Stomach (tissue), 8 donors: ENCODE measurements at regions not wholly inside any gene's neighbourhood (a gene's known extent, or its start where the extent isn't known, plus 50 kb on each side); places are given as distances from the start of the nearest gene placed in this dataset.
"Not testable (repeated sequence)": the region's sequence is repeated elsewhere in the genome, so short reads cannot be mapped to it uniquely, and the experiment has no call there.

ENCODE experiments used
- DNase-seq, 2 donors: peaks; one replicate each; pipeline versions ENCODE4 v3.0.0 to v3.0.0-alpha.2; 2013 to 2019
- H3K27ac ChIP-seq, 5 donors: fragments of 200-600 bp in 4 of 5; sonication (generic) in 4 of 5; one replicate each; pipeline ENCODE4 v1.5.1; 2013 to 2019; ENCODE audit warnings: mild to moderate bottlenecking in 1 of 5, moderate library complexity in 1 of 5
- H3K27me3 ChIP-seq, 3 donors: fragments of 200-600 bp; sonication (generic); one replicate each; pipeline ENCODE4 v1.5.1; 2017 to 2019; ENCODE audit warnings: mixed run types in 1 of 3
- H3K36me3 ChIP-seq, 4 donors: fragments of 200-600 bp; sonication (generic); 1 replicate in 3 of 4; 2 replicates in 1 of 4; pipeline ENCODE4 v1.5.1; 2016 to 2019
- H3K4me1 ChIP-seq, 4 donors: fragments of 200-600 bp; sonication (generic); one replicate each; pipeline ENCODE4 v1.5.1; 2016 to 2019
- H3K4me3 ChIP-seq, 4 donors: fragments of 200-600 bp; sonication (generic) in 3 of 4; one replicate each; pipeline ENCODE4 v1.5.1; 2016 to 2019; ENCODE audit warnings: mild to moderate bottlenecking in 1 of 4
- H3K9me3 ChIP-seq, 4 donors: fragments of 200-600 bp; sonication (generic); one replicate each; pipeline ENCODE4 v1.5.1; 2016 to 2019
- EP300 ChIP-seq: sonication (generic); formaldehyde crosslinking; IDR thresholded peaks from one replicate; pipeline ENCODE4 v1.6.1; 2017; ENCODE audit warnings: antibody characterized with exemption
- POLR2A ChIP-seq, 4 donors: fragments of 450-650 bp; IDR thresholded peaks; one replicate each; pipeline ENCODE4 v1.6.1; 2016; ENCODE audit warnings: antibody characterized with exemption in 4 of 4, control low read depth in 2 of 4, mild to moderate bottlenecking in 1 of 4, moderate library complexity in 1 of 4
- POLR2AphosphoS5 ChIP-seq, 3 donors: sonication (generic); formaldehyde crosslinking; IDR thresholded peaks; one replicate each; pipeline ENCODE4 v1.6.1; 2016; ENCODE audit warnings: antibody characterized with exemption in 3 of 3
- WGBS, 5 donors: extraction: QIAGEN DNeasy Blood & Tissue Kit in 3 of 5; methylation state at CpG; one replicate each; pipeline versions ENCODE4 v1.1.5 to v1.1.7; 2013 to 2018; 5-methylcytosine and 5-hydroxymethylcytosine counted together
- intact Hi-C: fragments of 100-400 bp; cut with DNase I; formaldehyde crosslinking; loops from one replicate; pipeline ENCODE4 v1.15.1; 2023; ENCODE audit warnings: low total_unique reads
- TF ChIP-seq, protein P1 (sequence below), 7 experiments: fragments of 450-650 bp in 4 of 7; fragments of 200-600 bp in 3 of 7; sonication (generic) in 3 of 7; IDR thresholded peaks; one replicate each; pipeline ENCODE4 v1.5.1; 2016 to 2019; ENCODE audit warnings: antibody characterized with exemption in 7 of 7, control low read depth in 2 of 7, mild to moderate bottlenecking in 1 of 7
- donor health status: healthy with polysubstance abuse.
- donor health status: Bipolar disorder and iron deficiency.
- donor health status: healthy.

GRCh38 chr13:109272595-109273325 lies 513.6 kb downstream of the IRS2 start:
- intact Hi-C loops, result no loop called here

DNA sequence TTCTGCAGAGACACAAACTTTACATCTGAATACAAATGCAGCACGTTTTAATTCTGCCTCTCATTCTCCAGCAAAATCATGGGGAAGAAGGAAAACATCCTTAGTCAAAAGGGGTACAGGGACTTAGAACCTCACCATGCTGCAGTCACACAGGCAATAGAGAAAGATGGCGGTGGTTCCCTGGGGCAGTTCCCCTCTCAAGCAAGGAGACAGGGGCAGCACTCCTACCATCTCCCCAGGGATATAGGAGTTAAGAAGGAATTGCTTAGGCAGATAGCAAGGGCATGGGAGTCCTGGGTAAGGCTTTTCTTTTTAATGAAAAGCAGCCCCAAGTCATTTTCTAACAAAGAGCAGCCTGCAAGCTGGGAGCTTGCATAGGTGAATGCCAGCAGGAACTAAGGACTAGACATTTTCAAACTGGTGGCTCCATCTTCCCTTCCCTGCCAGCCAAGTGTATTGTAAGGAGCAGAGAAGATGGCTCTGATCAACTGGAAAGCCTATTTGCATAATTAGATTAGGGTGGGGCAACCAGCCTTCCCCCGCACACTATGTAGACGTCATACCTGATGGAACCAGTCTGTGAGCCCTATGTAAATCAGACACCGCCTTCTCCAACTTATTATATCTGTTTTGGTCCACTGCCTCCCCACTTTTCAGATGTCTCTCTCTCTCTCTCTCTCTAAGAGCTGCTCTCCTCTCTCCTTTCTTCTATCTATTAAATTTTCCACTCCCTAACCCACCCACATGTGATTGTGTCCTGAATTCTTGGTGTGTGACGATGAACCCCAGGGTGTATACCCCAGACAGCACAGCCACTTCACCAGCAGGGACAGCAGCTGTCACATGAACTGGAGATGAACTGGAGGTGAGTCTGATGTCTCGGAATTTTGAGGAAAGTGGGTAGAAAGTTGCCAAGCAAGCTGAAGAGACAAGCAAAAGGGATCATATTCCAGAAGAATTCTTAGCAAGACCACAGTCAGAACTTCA lies 514.5 kb downstream of the IRS2 start:
- 83 to 90% (median 87%) methylated on average over 7 of the region's 7 CpGs for WGBS, 5 donors
- no peak for DNase-seq
- Histone ChIP-seq H3K4me3 (no peak overlapping the region), H3K9me3 (no peaks in the 10 kb centered on the region), H3K4me1 (no peaks in the 10 kb centered on the region), H3K36me3 (no peaks in the 10 kb centered on the region), H3K27ac (no peak overlapping the region), H3K27me3 (no peaks in the 10 kb centered on the region)
- intact Hi-C loops, result no loop called here
- TF ChIP-seq EP300, result no peak
- no peak for TF ChIP-seq POLR2AphosphoS5 (IDR thresholded peaks at IDR 0.05)
- TF ChIP-seq POLR2A (IDR thresholded peaks at IDR 0.05), result no peak
- TF ChIP-seq, protein P1, sequence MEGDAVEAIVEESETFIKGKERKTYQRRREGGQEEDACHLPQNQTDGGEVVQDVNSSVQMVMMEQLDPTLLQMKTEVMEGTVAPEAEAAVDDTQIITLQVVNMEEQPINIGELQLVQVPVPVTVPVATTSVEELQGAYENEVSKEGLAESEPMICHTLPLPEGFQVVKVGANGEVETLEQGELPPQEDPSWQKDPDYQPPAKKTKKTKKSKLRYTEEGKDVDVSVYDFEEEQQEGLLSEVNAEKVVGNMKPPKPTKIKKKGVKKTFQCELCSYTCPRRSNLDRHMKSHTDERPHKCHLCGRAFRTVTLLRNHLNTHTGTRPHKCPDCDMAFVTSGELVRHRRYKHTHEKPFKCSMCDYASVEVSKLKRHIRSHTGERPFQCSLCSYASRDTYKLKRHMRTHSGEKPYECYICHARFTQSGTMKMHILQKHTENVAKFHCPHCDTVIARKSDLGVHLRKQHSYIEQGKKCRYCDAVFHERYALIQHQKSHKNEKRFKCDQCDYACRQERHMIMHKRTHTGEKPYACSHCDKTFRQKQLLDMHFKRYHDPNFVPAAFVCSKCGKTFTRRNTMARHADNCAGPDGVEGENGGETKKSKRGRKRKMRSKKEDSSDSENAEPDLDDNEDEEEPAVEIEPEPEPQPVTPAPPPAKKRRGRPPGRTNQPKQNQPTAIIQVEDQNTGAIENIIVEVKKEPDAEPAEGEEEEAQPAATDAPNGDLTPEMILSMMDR (IDR thresholded peaks at IDR 0.05), result no peak

More at GRCh38 chr13:109272595-109273325, 513.6 kb downstream of the IRS2 start:
- H3K4me1 ChIP-seq, result no peaks in the 10 kb centered on the region
- no peaks in the 10 kb centered on the region for H3K36me3 ChIP-seq
- 71 to 88% (median 74%) methylated on average over 5 to 6 of the region's 6 CpGs for WGBS, 5 donors
- no peak for DNase-seq
- no peaks in the 10 kb centered on the region for H3K9me3 ChIP-seq
- H3K27ac ChIP-seq, result no peak overlapping the region
- TF ChIP-seq POLR2A (IDR thresholded peaks at IDR 0.05) (no peak), POLR2AphosphoS5 (IDR thresholded peaks at IDR 0.05) (no peak), EP300 (no peak)
- TF ChIP-seq, protein P1 (IDR thresholded peaks at IDR 0.05), result no peak
- H3K4me3 ChIP-seq, result no peak overlapping the region
- H3K27me3 ChIP-seq, result no peaks in the 10 kb centered on the region

GRCh38 chr13:109271061-109271460 lies 515.3 kb downstream of the IRS2 start:
- no peaks in the 10 kb centered on the region for H3K4me1 ChIP-seq
- 72 to 77% (median 76%) methylated on average over 9 of the region's 9 CpGs for WGBS, 5 donors
- H3K27ac ChIP-seq, result no peak overlapping the region
- no peak overlapping the region for H3K4me3 ChIP-seq
- no peak for DNase-seq
- no peaks in the 10 kb centered on the region for H3K27me3 ChIP-seq
- no peaks in the 10 kb centered on the region for H3K9me3 ChIP-seq
- TF ChIP-seq, protein P1 (IDR thresholded peaks at IDR 0.05), result no peak
- no peak for TF ChIP-seq POLR2AphosphoS5 (IDR thresholded peaks at IDR 0.05)
- no peak for TF ChIP-seq EP300
- no peak for TF ChIP-seq POLR2A (IDR thresholded peaks at IDR 0.05)
- intact Hi-C loops, result no loop called here
- H3K36me3 ChIP-seq, result no peaks in the 10 kb centered on the region

DNA sequence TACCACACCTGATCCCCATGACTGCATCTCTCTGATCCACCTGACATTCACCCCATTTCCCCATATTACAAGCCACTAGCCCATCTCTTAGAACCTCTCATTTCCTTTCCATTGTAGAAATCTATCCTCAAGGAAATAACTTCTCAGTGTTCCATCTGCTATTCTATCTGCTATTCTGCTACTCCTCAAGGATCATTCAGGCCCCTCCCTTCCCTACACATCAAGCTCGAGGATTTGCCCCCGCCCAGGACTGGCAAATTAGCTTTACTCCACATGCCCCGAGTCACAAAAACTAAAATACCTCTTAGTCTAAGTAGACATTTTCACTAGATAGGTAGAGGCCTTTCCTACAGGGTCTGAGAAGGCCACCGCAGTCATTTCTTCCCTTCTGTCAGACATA lies 517.0 kb downstream of the IRS2 start:
- WGBS, 5 donors, result 83 to 91% (median 88%) methylated on average over 3 to 4 of the region's 4 CpGs
- DNase-seq, H3K4me3 ChIP-seq, H3K27me3 ChIP-seq, H3K4me1 ChIP-seq, H3K36me3 ChIP-seq, H3K9me3 ChIP-seq, H3K27ac ChIP-seq, intact Hi-C loops: not testable (repeated sequence)

DNA sequence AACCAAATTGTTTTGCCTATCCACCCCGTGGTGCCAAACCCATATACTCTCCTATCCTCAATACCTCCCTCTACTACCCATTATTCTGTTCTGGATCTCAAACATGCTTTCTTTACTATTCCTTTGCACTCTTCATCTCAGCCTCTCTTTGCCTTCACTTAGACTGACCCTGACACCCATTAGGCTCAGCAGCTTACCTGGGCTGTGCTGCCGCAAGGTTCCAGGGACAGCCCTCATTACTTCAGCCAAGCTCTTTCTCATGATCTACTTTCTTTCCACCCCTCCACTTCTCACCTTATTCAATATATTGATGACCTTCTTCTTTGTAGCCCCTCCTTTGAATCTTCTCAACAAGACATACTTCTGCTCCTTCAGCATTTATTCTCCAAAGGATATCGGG lies 517.9 kb downstream of the IRS2 start:
- H3K4me1 ChIP-seq, H3K27me3 ChIP-seq, DNase-seq, H3K36me3 ChIP-seq, H3K9me3 ChIP-seq, H3K4me3 ChIP-seq, H3K27ac ChIP-seq, intact Hi-C loops: not testable (repeated sequence)
- 82 to 92% (median 88%) methylated on average over 3 of the region's 3 CpGs for WGBS, 5 donors

DNA sequence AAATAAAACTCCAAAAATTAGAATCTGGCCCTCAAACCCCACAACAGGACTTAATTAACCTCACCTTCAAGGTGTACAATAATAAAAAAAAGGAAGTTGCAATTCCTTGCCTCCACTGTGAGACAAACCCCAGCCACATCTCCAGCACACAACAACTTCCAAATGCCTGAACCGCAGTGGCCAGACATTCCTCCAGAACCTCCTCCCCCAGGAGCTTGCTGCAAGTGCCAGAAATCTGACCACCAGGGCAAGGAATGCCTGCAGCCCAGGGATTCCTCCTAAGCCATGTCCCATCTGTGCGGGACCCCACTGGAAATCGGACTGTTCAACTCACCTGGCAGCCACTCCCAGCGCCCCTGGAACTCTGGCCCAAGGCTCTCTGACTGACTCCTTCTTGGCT lies 519.0 kb downstream of the IRS2 start:
- H3K36me3 ChIP-seq, H3K27ac ChIP-seq, H3K9me3 ChIP-seq, DNase-seq, H3K4me1 ChIP-seq, H3K27me3 ChIP-seq, H3K4me3 ChIP-seq, intact Hi-C loops: not testable (repeated sequence)
- WGBS, 5 donors, result 70 to 100% (median 89%) methylated on average over 4 of the region's 4 CpGs

DNA sequence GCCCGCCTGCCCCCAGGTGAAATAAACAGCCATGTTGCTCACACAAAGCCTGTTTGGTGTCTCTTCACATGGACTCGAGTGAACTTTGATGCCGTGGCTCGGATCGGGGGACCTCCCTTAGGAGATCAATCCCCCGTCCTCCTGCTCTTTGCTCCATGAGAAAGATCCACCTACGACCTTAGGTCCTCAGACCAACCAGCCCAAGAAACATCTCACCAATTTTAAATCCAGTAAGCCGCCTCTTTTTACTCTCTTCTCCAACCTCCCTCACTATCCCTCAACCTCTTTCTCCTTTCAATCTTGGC lies 521.0 kb downstream of the IRS2 start:
- H3K27me3 ChIP-seq, intact Hi-C loops, H3K9me3 ChIP-seq, DNase-seq, H3K36me3 ChIP-seq, H3K4me3 ChIP-seq, H3K4me1 ChIP-seq, H3K27ac ChIP-seq: not testable (repeated sequence)
- 77 to 84% (median 82%) methylated on average over 8 of the region's 8 CpGs for WGBS, 5 donors
